ENCODE measurements at regions not wholly inside any gene's neighbourhood (a gene's known extent, or its start where the extent isn't known, plus 50 kb on each side); places are given as distances from the start of the nearest gene placed in this dataset.

- no peak for TF ChIP-seq CTCF (IDR thresholded peaks at IDR 0.05; ENCODE audit: low read depth, low read length, missing control alignments)
- H3K4me3 ChIP-seq (replicated peaks; ENCODE audit: low read depth, low read length), result no peak overlapping the region
- DNase-seq (ENCODE audit: extremely low read depth, low read depth), result no peak
Measured at GRCh38 chr5:164727012-164727411, 1221.6 kb downstream of the MAT2B start.

- no peak overlapping the region for H3K4me3 ChIP-seq (replicated peaks; ENCODE audit: low read depth, low read length)
- DNase-seq (ENCODE audit: extremely low read depth, low read depth), result no peak
- TF ChIP-seq CTCF (IDR thresholded peaks at IDR 0.05; ENCODE audit: low read depth, low read length, missing control alignments), result no peak
Measured at GRCh38 chr5:164728733-164729132, 1223.3 kb downstream of the MAT2B start.

- no peak overlapping the region for H3K4me3 ChIP-seq (replicated peaks; ENCODE audit: low read depth, low read length)
- DNase-seq (ENCODE audit: extremely low read depth, low read depth), result no peak
- no peak for TF ChIP-seq CTCF (IDR thresholded peaks at IDR 0.05; ENCODE audit: low read depth, low read length, missing control alignments)
Measured at GRCh38 chr5:164735334-164735733, 1229.9 kb downstream of the MAT2B start.

- DNase-seq (ENCODE audit: extremely low read depth, low read depth), result no peak
- H3K4me3 ChIP-seq (replicated peaks; ENCODE audit: low read depth, low read length), result no peak overlapping the region
- no peak for TF ChIP-seq CTCF (IDR thresholded peaks at IDR 0.05; ENCODE audit: low read depth, low read length, missing control alignments)
Measured at GRCh38 chr5:164741376-164741775, 1236.0 kb downstream of the MAT2B start.

- H3K4me3 ChIP-seq (replicated peaks; ENCODE audit: low read depth, low read length), result no peak overlapping the region
- no peak for TF ChIP-seq CTCF (IDR thresholded peaks at IDR 0.05; ENCODE audit: low read depth, low read length, missing control alignments)
- no peak for DNase-seq (ENCODE audit: extremely low read depth, low read depth)
Measured at GRCh38 chr5:164742025-164742424, 1236.6 kb downstream of the MAT2B start.

- DNase-seq (ENCODE audit: extremely low read depth, low read depth), result no peak
- TF ChIP-seq CTCF (IDR thresholded peaks at IDR 0.05; ENCODE audit: low read depth, low read length, missing control alignments), result no peak
- no peak overlapping the region for H3K4me3 ChIP-seq (replicated peaks; ENCODE audit: low read depth, low read length)
Measured at GRCh38 chr5:164746723-164747122, 1241.3 kb downstream of the MAT2B start.

- H3K4me3 ChIP-seq (replicated peaks; ENCODE audit: low read depth, low read length), result no peak overlapping the region
- no peak for DNase-seq (ENCODE audit: extremely low read depth, low read depth)
- no peak for TF ChIP-seq CTCF (IDR thresholded peaks at IDR 0.05; ENCODE audit: low read depth, low read length, missing control alignments)
Measured at GRCh38 chr5:164747371-164747770, 1242.0 kb downstream of the MAT2B start.
